Forelimb muscle (tissue), 1 donor: ENCODE measurements at regions not wholly inside any gene's neighbourhood (a gene's known extent, or its start where the extent isn't known, plus 50 kb on each side); places are given as distances from the start of the nearest gene placed in this dataset.
"Not testable (repeated sequence)": the region's sequence is repeated elsewhere in the genome, so short reads cannot be mapped to it uniquely, and the experiment has no call there.

Source experiments
- DNase-seq: peaks from one replicate; pipeline ENCODE4 v3.0.0-alpha.2; 2013; ENCODE audit warnings: low read depth

GRCh38 chr13:44303681-44304432 lies 69.8 kb upstream of the SERP2 start:
- DNase-seq = peak; percentile 56

- DNase-seq = no peak
Observed at GRCh38 chr13:44304433-44304725, 69.2 kb upstream of the SERP2 start.

- DNase-seq = no peak
Observed at GRCh38 chr13:44305286-44305685, 68.3 kb upstream of the SERP2 start.

DNA sequence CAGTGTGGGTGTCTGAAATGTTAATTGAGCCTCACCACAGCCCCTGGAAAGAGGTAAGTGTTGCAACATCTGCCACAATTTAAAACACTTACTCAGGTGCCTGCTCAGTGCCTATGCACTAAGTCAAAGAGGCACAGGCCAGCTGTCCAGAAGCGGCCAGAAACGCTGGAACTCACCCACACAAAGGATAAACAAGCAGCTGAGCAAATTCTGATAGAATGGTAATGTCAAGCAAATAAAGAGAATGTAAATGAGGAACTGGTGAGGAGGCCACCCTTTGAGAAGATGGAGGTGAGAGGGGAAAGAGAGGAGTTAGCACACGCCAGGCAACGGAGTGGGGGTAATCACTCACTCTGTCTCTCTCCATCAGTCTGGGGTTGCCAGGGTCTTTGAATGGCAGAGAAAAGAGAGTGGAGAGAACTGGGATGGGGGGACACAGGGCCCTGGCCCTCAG lies 67.7 kb upstream of the SERP2 start:
- no peak for DNase-seq

DNA sequence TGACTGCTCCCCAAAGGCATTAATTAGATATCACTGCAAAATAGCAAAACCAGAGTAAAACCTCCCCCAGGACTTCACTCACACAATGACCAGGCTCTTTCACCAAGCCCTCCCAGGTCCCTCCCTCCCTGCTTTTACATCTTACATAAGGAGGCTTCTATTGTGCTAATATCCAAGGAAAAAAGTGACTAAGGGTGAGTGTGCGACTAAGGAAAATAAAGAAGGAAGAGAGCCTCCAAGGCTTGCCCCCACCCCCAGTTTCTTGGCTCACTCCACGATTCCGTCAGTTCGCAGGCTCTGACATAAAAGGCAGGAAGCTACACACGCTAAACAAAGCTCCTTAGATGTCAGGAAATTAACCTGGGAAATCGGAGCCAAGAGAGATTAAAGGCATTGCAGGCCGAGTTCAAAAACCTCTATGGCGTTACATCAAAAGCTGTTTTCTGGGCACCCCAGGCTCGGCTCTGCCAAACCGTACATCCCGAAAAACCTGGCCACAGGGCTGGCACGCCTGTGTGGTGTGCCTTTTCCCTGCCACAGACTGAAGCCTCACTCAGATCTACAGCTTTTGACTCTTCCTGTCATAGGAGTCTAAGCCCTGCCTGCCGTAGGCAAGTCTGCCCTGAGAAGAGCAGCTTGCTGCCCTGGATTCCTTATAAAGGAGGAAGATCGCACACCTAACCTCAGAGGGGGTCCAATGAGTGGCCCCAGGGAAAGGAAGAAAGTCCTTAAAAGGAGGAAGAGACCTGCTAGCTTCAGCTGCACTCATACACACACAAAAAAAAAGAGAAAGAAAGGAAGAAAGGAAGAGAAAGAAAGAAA lies 67.0 kb upstream of the SERP2 start:
- DNase-seq = no peak

- DNase-seq = no peak
Observed at GRCh38 chr13:44307255-44307654, 66.4 kb upstream of the SERP2 start.

DNA sequence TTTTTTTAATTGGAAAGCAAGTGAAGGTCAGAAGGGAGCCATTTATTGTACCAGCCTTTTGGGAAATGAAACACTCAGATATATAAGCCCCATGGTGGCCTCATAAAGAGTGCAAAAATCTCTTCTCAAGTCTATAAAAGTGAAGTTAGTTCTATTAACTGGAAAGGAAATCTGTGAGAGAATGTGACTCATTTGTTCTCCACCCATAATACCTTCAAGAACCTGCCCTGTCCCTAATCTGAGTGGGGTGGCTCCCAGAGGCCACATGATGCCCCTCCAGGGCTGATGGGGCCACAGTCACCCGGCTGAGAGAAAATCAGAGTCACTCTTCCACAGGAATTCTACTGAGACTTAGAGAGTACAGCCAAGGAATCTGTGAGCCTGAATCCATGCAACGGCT lies 65.8 kb upstream of the SERP2 start:
- no peak for DNase-seq

GRCh38 chr13:44308352-44308751 lies 65.3 kb upstream of the SERP2 start:
- DNase-seq = no peak

DNA sequence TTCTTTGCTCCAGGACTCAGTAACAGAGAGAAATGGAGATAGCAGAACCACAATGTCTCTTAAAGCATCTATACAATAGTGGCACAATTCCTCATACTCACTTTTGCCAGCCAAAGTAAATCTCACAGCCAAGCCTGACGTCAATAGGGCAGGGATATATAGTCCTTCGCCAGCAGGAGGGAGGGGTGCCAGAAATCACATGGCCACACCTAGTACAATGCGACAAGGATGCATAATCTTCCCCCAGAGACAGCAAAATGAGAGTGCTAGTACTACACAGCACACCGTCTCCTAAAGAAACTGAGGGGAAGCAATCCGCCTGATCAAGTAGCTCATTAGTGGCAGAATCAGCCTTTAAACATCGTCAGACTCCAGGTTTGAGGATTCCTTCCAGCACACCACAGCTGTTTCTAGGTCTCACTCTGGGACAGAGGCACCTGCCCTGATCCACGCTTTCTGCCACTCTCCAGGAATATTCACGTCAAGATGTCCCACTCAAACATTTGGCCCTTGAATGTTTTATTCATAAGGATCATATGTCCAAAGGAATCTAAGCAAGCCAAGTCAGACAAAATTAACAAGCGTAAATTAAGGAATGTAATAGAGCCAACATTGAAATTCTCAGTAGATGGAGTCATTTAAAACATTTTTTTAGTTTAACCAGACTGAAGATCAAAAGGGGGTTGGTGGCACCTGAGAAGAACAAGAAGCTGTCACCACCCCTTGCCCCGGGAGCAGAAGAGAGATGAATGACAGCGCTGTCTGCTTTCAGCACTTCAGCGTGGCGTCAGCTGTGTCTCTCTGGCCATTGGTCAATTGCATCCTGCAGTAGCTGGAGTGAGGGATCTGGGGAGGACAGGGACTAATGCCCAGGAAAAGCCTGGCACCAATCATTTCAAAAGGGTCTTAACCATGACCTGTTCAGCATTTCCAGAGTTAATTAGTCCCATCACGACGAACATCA lies 63.5 kb upstream of the SERP2 start:
- DNase-seq = no peak

DNA sequence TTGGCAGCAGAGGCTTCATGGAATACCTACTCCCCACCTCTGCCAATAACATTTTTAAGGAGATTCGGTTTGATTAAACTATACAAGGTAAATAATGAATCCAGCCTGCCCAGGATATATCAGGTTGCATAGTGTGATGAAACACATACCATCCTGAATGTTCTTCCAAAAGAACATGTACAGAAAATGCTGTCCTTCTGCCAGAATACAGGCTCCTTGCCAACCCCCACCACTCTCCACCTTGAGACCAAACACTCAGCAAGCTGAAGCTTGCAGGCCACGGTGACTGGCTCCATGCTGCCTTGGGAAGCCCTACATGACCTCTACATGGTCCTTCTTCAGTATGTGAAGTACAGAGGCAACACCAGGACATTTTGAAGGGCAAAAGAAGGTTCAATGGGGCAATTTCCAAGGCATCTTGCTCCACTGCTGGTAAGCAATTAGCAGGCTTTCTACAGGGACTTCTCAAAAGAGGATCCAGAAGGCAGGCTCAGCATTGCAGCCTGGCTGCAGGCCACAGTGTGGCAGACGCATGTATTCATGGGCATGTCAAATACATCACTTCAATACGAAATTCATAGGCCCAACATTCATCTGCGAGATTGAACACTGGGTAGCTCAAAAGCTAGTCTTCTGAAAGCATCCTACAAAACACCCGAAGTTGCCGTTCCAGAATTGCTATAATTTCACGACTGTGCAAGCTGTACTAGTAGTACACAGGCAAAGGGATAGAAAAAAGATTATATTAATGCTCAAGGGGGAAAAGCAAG lies 62.4 kb upstream of the SERP2 start:
- DNase-seq = no peak

GRCh38 chr13:44312131-44312530 lies 61.5 kb upstream of the SERP2 start:
- DNase-seq = no peak

DNA sequence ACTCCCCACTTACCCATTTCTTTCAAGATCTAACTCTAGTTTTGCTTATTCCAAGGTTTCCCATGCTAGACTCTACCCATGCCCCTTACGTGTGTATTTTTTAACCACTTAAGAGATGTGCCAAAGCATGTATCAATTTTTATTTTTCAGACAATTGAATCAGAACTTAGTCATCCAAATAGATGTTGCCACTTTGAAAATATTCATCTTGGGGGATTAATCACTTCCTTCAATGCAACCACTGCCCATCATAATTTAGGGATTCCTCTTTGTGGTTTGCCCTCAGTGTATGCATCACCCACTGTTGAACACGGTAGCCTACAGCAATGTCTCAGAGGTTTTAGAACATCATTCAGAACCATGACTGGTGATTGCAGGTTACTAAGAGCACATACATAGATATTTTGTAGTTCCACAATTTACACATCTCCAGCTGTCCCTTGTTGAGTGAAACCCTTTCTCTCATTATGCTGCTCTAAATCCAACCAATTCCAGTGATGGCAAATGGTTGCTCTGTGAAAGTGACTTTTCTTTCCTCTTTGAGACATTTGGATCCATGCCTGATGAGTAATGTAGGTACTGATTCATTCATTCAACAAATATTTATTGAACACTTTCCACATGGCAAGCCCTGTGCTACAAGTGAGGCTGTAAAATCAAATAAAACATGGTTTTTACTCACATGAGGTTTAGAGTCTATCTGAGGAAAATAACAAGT lies 60.6 kb upstream of the SERP2 start:
- DNase-seq = no peak

DNA sequence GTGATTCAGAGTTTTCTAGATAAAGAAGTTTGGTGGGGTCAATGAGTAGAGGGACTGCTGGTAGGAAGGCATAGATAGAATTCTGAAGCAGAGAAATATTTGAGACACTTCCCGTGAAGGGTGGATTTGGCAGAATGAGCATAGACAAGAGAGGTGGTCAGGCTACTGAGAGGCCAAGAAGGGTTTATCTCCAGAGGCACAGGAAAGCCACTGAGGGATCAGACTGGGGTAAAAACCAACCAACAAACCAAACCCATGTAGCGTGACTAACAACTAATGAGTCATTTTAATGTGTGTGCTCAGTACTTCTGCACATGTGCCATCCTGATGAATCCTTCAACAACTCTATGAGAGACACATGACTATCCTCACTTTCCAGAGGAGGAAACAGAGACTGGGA lies 60.0 kb upstream of the SERP2 start:
- DNase-seq = no peak

DNA sequence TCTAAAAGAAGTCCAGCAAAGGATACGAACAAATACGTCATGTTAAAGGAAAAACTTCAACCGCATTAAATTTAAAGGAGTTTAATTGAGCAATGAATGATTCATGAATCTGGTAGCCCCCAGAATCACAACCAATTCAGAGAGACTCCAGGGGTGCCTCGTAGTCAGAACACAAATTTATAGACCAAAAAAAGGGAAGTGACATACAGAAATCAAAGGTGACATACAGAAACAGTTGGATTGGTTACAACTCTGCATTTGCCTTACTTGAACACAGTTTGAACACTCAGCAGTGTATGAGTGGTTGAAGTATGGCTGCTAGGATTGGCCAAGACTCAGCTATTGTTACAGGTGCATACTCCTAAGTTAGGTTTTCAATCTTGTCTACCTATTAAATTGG lies 59.5 kb upstream of the SERP2 start:
- not testable (repeated sequence) for DNase-seq

GRCh38 chr13:44317752-44318151 lies 55.9 kb upstream of the SERP2 start:
- peak; percentile 22 for DNase-seq

- DNase-seq = no peak
Observed at GRCh38 chr13:44318161-44318560, 55.5 kb upstream of the SERP2 start.

- DNase-seq = no peak
Observed at GRCh38 chr13:44320611-44321010, 53.0 kb upstream of the SERP2 start.

DNA sequence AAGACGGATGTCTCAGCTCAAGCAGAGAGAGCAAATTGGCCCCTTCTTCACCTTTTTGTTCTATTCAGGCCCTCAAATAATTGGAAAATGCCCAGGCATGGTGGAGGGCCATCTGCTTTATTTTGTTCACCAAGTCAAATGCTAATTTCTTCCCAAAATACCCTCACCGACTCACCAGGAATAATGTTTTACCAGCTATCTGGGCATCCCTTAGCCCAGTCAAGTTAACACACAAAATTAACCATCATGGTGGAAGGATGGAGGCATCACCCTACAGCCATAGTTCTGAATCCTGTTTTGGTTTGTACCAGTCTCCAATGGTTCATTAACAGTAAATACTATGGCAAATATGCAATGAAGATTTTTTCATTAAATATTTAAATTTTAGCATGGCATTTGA lies 51.7 kb upstream of the SERP2 start:
- no peak for DNase-seq

DNA sequence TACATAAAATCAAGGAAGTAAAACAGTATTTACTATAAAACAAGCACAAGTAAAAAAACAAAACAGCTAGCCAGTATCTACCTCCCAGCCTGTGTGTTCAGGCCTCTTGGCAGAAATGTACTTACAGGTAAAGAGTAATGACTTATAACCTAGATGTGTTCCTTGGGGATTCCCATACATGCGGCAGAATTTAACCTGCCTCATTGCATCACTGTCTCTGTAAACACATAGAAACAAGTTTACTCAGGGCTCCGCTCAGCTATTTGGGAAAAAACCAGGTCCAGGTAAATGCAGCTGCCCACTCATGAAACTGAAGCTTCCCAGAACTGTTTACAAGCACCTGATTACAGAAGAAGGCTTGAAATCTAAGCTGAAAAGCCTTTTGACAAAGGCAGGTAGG lies 50.7 kb upstream of the SERP2 start:
- no peak for DNase-seq

DNA sequence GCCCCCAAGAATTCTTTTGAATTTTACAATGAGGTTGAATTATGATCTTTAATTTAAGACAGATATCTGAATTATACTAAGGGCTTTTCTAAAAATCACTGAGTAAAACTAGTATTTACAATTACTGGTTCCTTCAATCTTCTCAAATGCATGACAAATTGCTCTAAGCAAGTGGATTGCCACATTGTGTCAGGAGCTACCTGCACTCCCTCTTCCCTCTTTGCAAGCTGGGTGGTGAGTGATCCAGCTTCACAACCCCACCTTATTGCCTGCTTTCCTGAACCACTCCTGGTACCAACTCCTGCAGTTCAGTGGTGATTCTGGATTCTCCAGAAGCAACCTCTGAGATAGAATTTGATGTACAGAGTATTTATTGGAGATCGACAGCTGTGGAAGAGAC lies 49.9 kb upstream of the SERP2 start:
- DNase-seq = no peak
